ENCODE measurements at regions not wholly inside any gene's neighbourhood (a gene's known extent, or its start where the extent isn't known, plus 50 kb on each side); places are given as distances from the start of the nearest gene placed in this dataset.

- no TSS peak for BruUV-seq (replicated peaks)
- H3K27ac ChIP-seq (ENCODE audit: low read depth, low read length, poor library complexity, severe bottlenecking): no peak overlapping the region
- no peak for DNase-seq (ENCODE audit: low spot score)
- TF ChIP-seq CTCF (conservative IDR thresholded peaks at IDR 0.05; ENCODE audit: low read depth, low read length) (no peak), EZH2 (IDR thresholded peaks at IDR 0.05; ENCODE audit: borderline replicate concordance, low read depth, low read length, poor library complexity, severe bottlenecking) (no peak)
- no peaks in the 10 kb centered on the region for H3K36me3 ChIP-seq (ENCODE audit: insufficient read depth, low read length, poor library complexity, severe bottlenecking)
- POLR2A ChIA-PET (ENCODE audit: low non-redundant PET): no interaction called here
- H3K27me3 ChIP-seq (replicated peaks; ENCODE audit: insufficient read depth, low read depth, low read length, poor library complexity): peaks cover 75% of the 10 kb centered on the region
- H3K4me3 ChIP-seq (ENCODE audit: low read depth, low read length, poor library complexity, severe bottlenecking): no peak overlapping the region
- H3K9me3 ChIP-seq (ENCODE audit: low read depth, low read length, poor library complexity, severe bottlenecking): no peaks in the 10 kb centered on the region
- H3K4me1 ChIP-seq (ENCODE audit: insufficient read depth, low read length, poor library complexity, severe bottlenecking): no peaks in the 10 kb centered on the region
- CTCF ChIA-PET: no interaction called here
- intact Hi-C loops (cut with micrococcal nuclease; ENCODE audit: unreplicated experiment): no loop called here
Observed at GRCh38 chr3:10709110-10709781, 106.8 kb upstream of the SLC6A11 start.

- no peak for TF ChIP-seq EZH2 (IDR thresholded peaks at IDR 0.05; ENCODE audit: borderline replicate concordance, low read depth, low read length, poor library complexity, severe bottlenecking)
- TF ChIP-seq CTCF (conservative IDR thresholded peaks at IDR 0.05; ENCODE audit: low read depth, low read length): no peak
- no peaks in the 10 kb centered on the region for H3K36me3 ChIP-seq (ENCODE audit: insufficient read depth, low read length, poor library complexity, severe bottlenecking)
- H3K4me3 ChIP-seq (ENCODE audit: low read depth, low read length, poor library complexity, severe bottlenecking): no peak overlapping the region
- DNase-seq (ENCODE audit: low spot score): no peak
- H3K27ac ChIP-seq (ENCODE audit: low read depth, low read length, poor library complexity, severe bottlenecking): no peak overlapping the region
- H3K9me3 ChIP-seq (ENCODE audit: low read depth, low read length, poor library complexity, severe bottlenecking): no peaks in the 10 kb centered on the region
- H3K4me1 ChIP-seq (ENCODE audit: insufficient read depth, low read length, poor library complexity, severe bottlenecking): no peaks in the 10 kb centered on the region
- ChIA-PET POLR2A (ENCODE audit: low non-redundant PET) (no interaction called here), CTCF (no interaction called here)
- intact Hi-C loops (cut with micrococcal nuclease; ENCODE audit: unreplicated experiment): no loop called here
- BruUV-seq (replicated peaks): no TSS peak
- H3K27me3 ChIP-seq (replicated peaks; ENCODE audit: insufficient read depth, low read depth, low read length, poor library complexity): peaks cover 60% of the 10 kb centered on the region
Observed at GRCh38 chr3:10712121-10712520, 103.9 kb upstream of the SLC6A11 start.

GRCh38 chr3:10713656-10714055, 102.4 kb upstream of the SLC6A11 start:
- POLR2A ChIA-PET (ENCODE audit: low non-redundant PET): no interaction called here
- DNase-seq (ENCODE audit: low spot score): no peak
- CTCF ChIA-PET: no interaction called here
- no TSS peak for BruUV-seq (replicated peaks)
- no peaks in the 10 kb centered on the region for H3K36me3 ChIP-seq (ENCODE audit: insufficient read depth, low read length, poor library complexity, severe bottlenecking)
- intact Hi-C loops (cut with micrococcal nuclease; ENCODE audit: unreplicated experiment): no loop called here
- H3K27ac ChIP-seq (ENCODE audit: low read depth, low read length, poor library complexity, severe bottlenecking): no peak overlapping the region
- H3K9me3 ChIP-seq (ENCODE audit: low read depth, low read length, poor library complexity, severe bottlenecking): no peaks in the 10 kb centered on the region
- H3K27me3 ChIP-seq (replicated peaks; ENCODE audit: insufficient read depth, low read depth, low read length, poor library complexity): peaks cover 48% of the 10 kb centered on the region
- no peak overlapping the region for H3K4me3 ChIP-seq (ENCODE audit: low read depth, low read length, poor library complexity, severe bottlenecking)
- H3K4me1 ChIP-seq (ENCODE audit: insufficient read depth, low read length, poor library complexity, severe bottlenecking): no peaks in the 10 kb centered on the region
- no peak for TF ChIP-seq CTCF (conservative IDR thresholded peaks at IDR 0.05; ENCODE audit: low read depth, low read length)
- TF ChIP-seq EZH2 (IDR thresholded peaks at IDR 0.05; ENCODE audit: borderline replicate concordance, low read depth, low read length, poor library complexity, severe bottlenecking): no peak

Data from A673 (cell line).